NCI-H128 (cell line): ENCODE measurements at regions not wholly inside any gene's neighbourhood (a gene's known extent, or its start where the extent isn't known, plus 50 kb on each side); places are given as distances from the start of the nearest gene placed in this dataset.
"Not testable (repeated sequence)": the region's sequence is repeated elsewhere in the genome, so short reads cannot be mapped to it uniquely, and the experiment has no call there.

Experiments used
- DNase-seq: peaks from one replicate; lab custom pipeline; 2025; ENCODE audit not compliant: unreplicated experiment; lab: John Stamatoyannopoulos, UW

- DNase-seq, result no peak
Observed at GRCh38 chr11:82076126-82076525, 657.5 kb downstream of the FAM181B start.

- no peak for DNase-seq
Observed at GRCh38 chr11:82059505-82059904, 674.2 kb downstream of the FAM181B start.

GRCh38 chr11:82056450-82056849, 677.2 kb downstream of the FAM181B start:
- no peak for DNase-seq

GRCh38 chr11:82049199-82049598, 684.5 kb downstream of the FAM181B start:
- no peak for DNase-seq

- no peak for DNase-seq
Observed at GRCh38 chr11:82047200-82047599, 686.5 kb downstream of the FAM181B start.

- no peak for DNase-seq
Observed at GRCh38 chr11:82046778-82047177, 686.9 kb downstream of the FAM181B start.

- DNase-seq, result no peak
Observed at GRCh38 chr11:82045748-82046457, 687.8 kb downstream of the FAM181B start.

- DNase-seq, result no peak
Observed at GRCh38 chr11:82043316-82043715, 690.3 kb downstream of the FAM181B start.

- no peak for DNase-seq
Observed at GRCh38 chr11:82041764-82042163, 691.9 kb downstream of the FAM181B start.

- no peak for DNase-seq
Observed at GRCh38 chr11:82038154-82038553, 695.5 kb downstream of the FAM181B start.

GRCh38 chr11:82034527-82034926, 699.1 kb downstream of the FAM181B start:
- DNase-seq, result no peak

GRCh38 chr11:82027335-82027734, 706.3 kb downstream of the FAM181B start:
- not testable (repeated sequence) for DNase-seq

- no peak for DNase-seq
Observed at GRCh38 chr11:82024760-82025159, 708.9 kb downstream of the FAM181B start.

GRCh38 chr11:82012276-82012675, 721.4 kb downstream of the FAM181B start:
- DNase-seq, result no peak

- DNase-seq, result no peak
Observed at GRCh38 chr11:82009133-82009532, 724.5 kb downstream of the FAM181B start.

GRCh38 chr11:82007521-82007920, 726.1 kb downstream of the FAM181B start:
- no peak for DNase-seq

GRCh38 chr11:82004537-82005213, 729.0 kb downstream of the FAM181B start:
- no peak for DNase-seq

- DNase-seq, result no peak
Observed at GRCh38 chr11:82003671-82004515, 729.8 kb downstream of the FAM181B start.

- DNase-seq, result no peak
Observed at GRCh38 chr11:82003024-82003423, 730.6 kb downstream of the FAM181B start.

- DNase-seq, result no peak
Observed at GRCh38 chr11:81995889-81996288, 737.8 kb downstream of the FAM181B start.

GRCh38 chr11:81993755-81994154, 739.9 kb downstream of the FAM181B start:
- no peak for DNase-seq
